ENCODE measurements at regions not wholly inside any gene's neighbourhood (a gene's known extent, or its start where the extent isn't known, plus 50 kb on each side); places are given as distances from the start of the nearest gene placed in this dataset.

DNA sequence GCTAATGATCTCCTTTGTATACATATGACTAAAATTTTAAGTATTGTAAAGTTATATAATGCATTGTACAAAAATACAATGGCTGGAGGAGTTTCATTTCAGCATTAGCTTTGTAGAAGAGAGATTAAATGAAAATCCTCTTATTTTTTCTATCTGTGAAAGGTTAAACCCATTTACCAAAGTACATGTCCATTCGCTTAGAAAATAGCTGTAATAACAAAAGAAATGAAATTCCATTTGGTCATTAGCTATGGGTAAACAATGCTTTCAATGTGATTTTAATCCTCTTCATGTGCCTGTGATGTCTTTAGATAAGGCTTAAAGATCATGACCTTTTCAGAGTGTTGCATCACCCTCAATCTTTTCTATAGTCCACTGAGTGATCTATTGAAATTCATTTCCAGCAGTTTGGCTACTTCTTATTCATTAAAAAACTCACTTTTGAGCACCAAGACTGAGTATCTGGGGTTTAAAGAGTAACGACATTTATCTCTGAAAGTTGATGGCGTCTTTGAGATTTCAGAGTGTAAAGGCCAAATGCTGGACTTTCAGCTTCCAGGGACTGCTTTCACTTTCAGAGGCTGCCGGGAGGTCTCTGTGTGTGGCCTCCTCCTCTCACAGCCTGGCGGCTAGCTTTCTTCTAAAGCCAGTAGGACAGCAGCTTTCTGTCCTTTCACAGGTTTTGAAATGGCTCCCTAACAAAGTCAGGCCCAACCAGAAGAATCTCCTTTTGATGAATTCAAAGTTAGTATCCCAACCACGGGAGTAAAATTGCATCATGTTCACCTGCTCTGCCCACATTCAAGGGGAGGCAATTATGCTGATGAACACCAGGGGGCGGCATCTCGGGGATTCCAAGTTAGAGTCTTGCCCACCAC lies 701.4 kb upstream of the COBL start:
- ATAC-seq (ENCODE audit: poor library complexity) (no peak), DNase-seq (no peak)
- Histone ChIP-seq H3K27ac (ENCODE audit: low read depth in 1 of 2, low read length in 2 of 2) (no peak overlapping the region), H3K9me3 (ENCODE audit: control insufficient read depth in 1 of 2, insufficient read depth in 1 of 2, low read length in 2 of 2) (peaks cover 0 to 10% of the 10 kb centered on the region in 2 experiments), H3K4me3 (ENCODE audit: low read length) (no peak overlapping the region), H3K4me1 (ENCODE audit: insufficient read depth, low read length) (no peaks in the 10 kb centered on the region), H3K27me3 (ENCODE audit: control insufficient read depth in 1 of 2, insufficient read depth in 2 of 2, low read length in 2 of 2) (no peaks in the 10 kb centered on the region), H3K36me3 (ENCODE audit: insufficient read depth, low read length) (no peaks in the 10 kb centered on the region)
- Mint-ChIP-seq H3K36me3 (ENCODE audit: low read depth) (no peaks in the 10 kb centered on the region), H3K9me3 (no peaks in the 10 kb centered on the region), H3K27ac (no peak overlapping the region), H3K4me1 (ENCODE audit: low read depth) (no peaks in the 10 kb centered on the region), H3K27me3 (no peaks in the 10 kb centered on the region), H3K4me3 (no peak overlapping the region)
- CTCF ChIA-PET: no interaction called here
- intact Hi-C loops (cut with DNase I, micrococcal nuclease): no loop called here
- POLR2A ChIA-PET: no interaction called here
- TF ChIP-seq, protein P1, sequence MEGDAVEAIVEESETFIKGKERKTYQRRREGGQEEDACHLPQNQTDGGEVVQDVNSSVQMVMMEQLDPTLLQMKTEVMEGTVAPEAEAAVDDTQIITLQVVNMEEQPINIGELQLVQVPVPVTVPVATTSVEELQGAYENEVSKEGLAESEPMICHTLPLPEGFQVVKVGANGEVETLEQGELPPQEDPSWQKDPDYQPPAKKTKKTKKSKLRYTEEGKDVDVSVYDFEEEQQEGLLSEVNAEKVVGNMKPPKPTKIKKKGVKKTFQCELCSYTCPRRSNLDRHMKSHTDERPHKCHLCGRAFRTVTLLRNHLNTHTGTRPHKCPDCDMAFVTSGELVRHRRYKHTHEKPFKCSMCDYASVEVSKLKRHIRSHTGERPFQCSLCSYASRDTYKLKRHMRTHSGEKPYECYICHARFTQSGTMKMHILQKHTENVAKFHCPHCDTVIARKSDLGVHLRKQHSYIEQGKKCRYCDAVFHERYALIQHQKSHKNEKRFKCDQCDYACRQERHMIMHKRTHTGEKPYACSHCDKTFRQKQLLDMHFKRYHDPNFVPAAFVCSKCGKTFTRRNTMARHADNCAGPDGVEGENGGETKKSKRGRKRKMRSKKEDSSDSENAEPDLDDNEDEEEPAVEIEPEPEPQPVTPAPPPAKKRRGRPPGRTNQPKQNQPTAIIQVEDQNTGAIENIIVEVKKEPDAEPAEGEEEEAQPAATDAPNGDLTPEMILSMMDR (IDR thresholded peaks at IDR 0.05): peak; percentile 23

DNA sequence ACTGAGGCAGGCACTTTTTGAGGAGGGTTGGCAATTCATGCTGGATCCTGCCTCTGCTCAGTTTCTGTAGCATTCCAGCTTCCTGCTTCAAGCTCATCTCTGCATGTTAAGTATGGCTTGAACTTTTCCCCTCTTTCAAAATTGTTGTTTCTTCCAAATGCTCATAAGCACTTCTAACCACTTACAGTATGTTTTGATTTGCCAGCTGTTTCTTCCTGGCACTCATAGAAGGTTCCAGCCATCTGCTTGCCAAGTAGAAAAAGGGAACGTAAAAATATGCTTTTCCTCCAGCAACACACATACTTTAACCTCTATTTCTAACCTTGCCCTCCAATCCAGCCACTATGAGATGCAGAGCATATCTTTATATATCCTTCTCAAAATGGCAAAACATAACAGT lies 692.6 kb upstream of the COBL start:
- no peaks in the 10 kb centered on the region for H3K27me3 ChIP-seq (ENCODE audit: control insufficient read depth in 1 of 2, insufficient read depth in 2 of 2, low read length in 2 of 2)
- H3K9me3 ChIP-seq (ENCODE audit: control insufficient read depth in 1 of 2, insufficient read depth in 1 of 2, low read length in 2 of 2): peaks cover 0 to 6% of the 10 kb centered on the region in 2 experiments
- no peak overlapping the region for H3K4me3 ChIP-seq (ENCODE audit: low read length)
- Mint-ChIP-seq H3K4me1 (ENCODE audit: low read depth) (no peaks in the 10 kb centered on the region), H3K27ac (no peak overlapping the region), H3K27me3 (no peaks in the 10 kb centered on the region), H3K9me3 (peaks cover 11% of the 10 kb centered on the region), H3K4me3 (no peak overlapping the region), H3K36me3 (ENCODE audit: low read depth) (no peaks in the 10 kb centered on the region)
- no peaks in the 10 kb centered on the region for H3K36me3 ChIP-seq (ENCODE audit: insufficient read depth, low read length)
- no peaks in the 10 kb centered on the region for H3K4me1 ChIP-seq (ENCODE audit: insufficient read depth, low read length)
- ChIA-PET CTCF (no interaction called here), POLR2A (no interaction called here)
- TF ChIP-seq, protein P1 (IDR thresholded peaks at IDR 0.05): no peak
- no peak overlapping the region for H3K27ac ChIP-seq (ENCODE audit: low read depth in 1 of 2, low read length in 2 of 2)
- DNase-seq (no peak), ATAC-seq (ENCODE audit: poor library complexity) (no peak)
- intact Hi-C loops (cut with DNase I, micrococcal nuclease): no loop called here

DNA sequence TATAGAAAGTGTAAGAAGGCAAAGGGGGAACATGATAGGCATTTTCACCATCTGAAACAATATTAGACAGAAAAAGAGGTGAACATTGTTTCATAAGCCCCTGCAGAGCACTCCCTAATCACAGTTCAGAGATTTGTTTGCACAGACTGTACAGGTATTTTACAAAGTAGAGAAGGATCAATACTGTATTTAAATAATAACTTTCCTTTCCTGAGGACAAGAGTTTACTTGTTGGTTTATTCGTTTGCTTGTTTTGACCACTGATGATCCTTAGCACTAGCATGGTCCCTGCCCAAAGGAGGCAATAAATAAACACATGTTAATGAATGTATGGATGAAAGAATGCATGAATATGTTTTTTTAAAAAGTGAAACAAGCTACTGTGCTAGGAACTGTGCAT lies 690.1 kb upstream of the COBL start:
- no peaks in the 10 kb centered on the region for H3K4me1 Mint-ChIP-seq (ENCODE audit: low read depth)
- H3K9me3 Mint-ChIP-seq: peaks cover 11% of the 10 kb centered on the region
- Histone ChIP-seq H3K4me3 (ENCODE audit: low read length) (no peak overlapping the region), H3K4me1 (ENCODE audit: insufficient read depth, low read length) (no peaks in the 10 kb centered on the region), H3K27ac (ENCODE audit: low read depth in 1 of 2, low read length in 2 of 2) (no peak overlapping the region), H3K27me3 (ENCODE audit: control insufficient read depth in 1 of 2, insufficient read depth in 2 of 2, low read length in 2 of 2) (no peaks in the 10 kb centered on the region), H3K36me3 (ENCODE audit: insufficient read depth, low read length) (no peaks in the 10 kb centered on the region), H3K9me3 (ENCODE audit: control insufficient read depth in 1 of 2, insufficient read depth in 1 of 2, low read length in 2 of 2) (peaks cover 0 to 6% of the 10 kb centered on the region in 2 experiments)
- POLR2A ChIA-PET: no interaction called here
- ATAC-seq (ENCODE audit: poor library complexity): no peak
- TF ChIP-seq, protein P1 (IDR thresholded peaks at IDR 0.05): no peak
- intact Hi-C loops (cut with DNase I, micrococcal nuclease): no loop called here
- H3K36me3 Mint-ChIP-seq (ENCODE audit: low read depth): no peaks in the 10 kb centered on the region
- no peak for DNase-seq
- H3K27ac Mint-ChIP-seq: no peak overlapping the region
- H3K27me3 Mint-ChIP-seq: no peaks in the 10 kb centered on the region
- CTCF ChIA-PET: no interaction called here
- no peak overlapping the region for H3K4me3 Mint-ChIP-seq

Data from CD4-positive, alpha-beta T cell (primary cell).